A549 (cell line): ENCODE measurements at regions not wholly inside any gene's neighbourhood (a gene's known extent, or its start where the extent isn't known, plus 50 kb on each side); places are given as distances from the start of the nearest gene placed in this dataset.
A peak's percentile ranks its signal among the peaks of the same experiment; 100 is the strongest.

Source experiments
- ATAC-seq, 2 experiments: fragments of 200-7000 bp in 1 of 2; fragments of >200 bp in 1 of 2; cut with Nextera tagmentation in 1 of 2; cut with Tn5 transposase in 1 of 2; 3 replicates each; pipeline versions ENCODE4 v1.8.0 to v1.9.1; 2018 to 2020; ENCODE audit warnings: mild to moderate bottlenecking in 1 of 2, moderate library complexity in 1 of 2
- CTCF ChIA-PET: fragments of 300-600 bp; sonication (Branson Sonifier 250); formaldehyde crosslinking; extraction: SDS; loops from one replicate; lab custom pipeline; 2021; ENCODE audit warnings: antibody characterized with exemption, inconsistent platforms; lab: Yijun Ruan, JAX
- POLR2A ChIA-PET: fragments of 350-600 bp; formaldehyde crosslinking; extraction: SDS; loops from one replicate; lab custom pipeline; 2021; ENCODE audit warnings: antibody characterized with exemption, inconsistent platforms; lab: Yijun Ruan, JAX
- DNase-seq, 2 experiments: peaks; one replicate each; pipeline versions ENCODE4 v3.0.0 to v3.0.0-alpha.2; 2011 to 2016; ENCODE audit warnings: low read depth in 1 of 2, low spot score in 1 of 2
- FAIRE-seq: peaks from 2 replicates; lab custom pipeline; 2011; peaks lifted over from hg19 to GRCh38; lab: Jason Lieb, UNC
- H3K27ac ChIP-seq, 2 experiments: fragments of >200 bp; sonication (Bioruptor Twin); formaldehyde crosslinking; 3 replicates each; pipeline ENCODE4 v1.5.1; 2016 to 2017
- H3K4me1 ChIP-seq: fragments of >200 bp; sonication (Bioruptor Twin); formaldehyde crosslinking; 3 replicates; pipeline ENCODE4 v1.6.1; 2016
- H3K4me2 ChIP-seq: fragments of >200 bp; sonication (Bioruptor Twin); formaldehyde crosslinking; 3 replicates; pipeline ENCODE4 v1.6.1; 2016
- H3K4me3 ChIP-seq: fragments of >200 bp; sonication (Bioruptor Twin); formaldehyde crosslinking; 3 replicates; pipeline ENCODE4 v1.5.1; 2016
- H3K9me3 ChIP-seq: fragments of >200 bp; sonication (Bioruptor Twin); formaldehyde crosslinking; 3 replicates; pipeline ENCODE4 v1.6.1; 2016
- ATOH8 ChIP-seq: fragments of 250-450 bp; sonication (Bioruptor Pico); IDR thresholded peaks from 2 replicates; pipeline ENCODE4 v1.5.0; 2020; ENCODE audit warnings: low read depth, mild to moderate bottlenecking, moderate library complexity
- CEBPB ChIP-seq, 2 experiments: fragments of >200 bp in 1 of 2; sonication (Bioruptor Twin) in 1 of 2; formaldehyde crosslinking in 1 of 2; IDR thresholded peaks; 2 replicates each; pipeline ENCODE4 v1.6.1; 2012 to 2016
- CHD2 ChIP-seq: fragments of 150-350 bp; IDR thresholded peaks from 2 replicates; pipeline ENCODE4 v1.6.1; 2014; ENCODE audit warnings: low read length; ENCODE audit not compliant: partially characterized antibody
- ELK1 ChIP-seq: fragments of 150-350 bp; IDR thresholded peaks from 2 replicates; pipeline ENCODE4 v1.6.1; 2014; ENCODE audit warnings: low read depth, mild to moderate bottlenecking, low read length
- EP300 ChIP-seq, 2 experiments: fragments of >200 bp; sonication (Bioruptor Twin); formaldehyde crosslinking; IDR thresholded peaks; 2 replicates in 1 of 2; 3 replicates in 1 of 2; pipeline ENCODE4 v1.6.1; 2016 to 2017
- FOSB ChIP-seq: fragments of 250-450 bp; sonication (Bioruptor Pico); IDR thresholded peaks from 2 replicates; pipeline ENCODE4 v1.5.0; 2020; ENCODE audit warnings: mild to moderate bottlenecking, moderate library complexity
- FOSL2 ChIP-seq, 2 experiments: fragments of 450-650 bp in 1 of 2; fragments of >200 bp in 1 of 2; sonication (Bioruptor Twin) in 1 of 2; formaldehyde crosslinking; IDR thresholded peaks; 2 replicates each; pipeline versions ENCODE4 v1.5.0 to v1.6.1; 2016 to 2020; ENCODE audit warnings: mild to moderate bottlenecking in 1 of 2, moderate library complexity in 1 of 2
- HOXB13 ChIP-seq: fragments of 250-450 bp; sonication (Bioruptor Pico); IDR thresholded peaks from 2 replicates; pipeline ENCODE4 v1.5.0; 2020; ENCODE audit warnings: low read depth, mild to moderate bottlenecking, moderate library complexity
- KDM1A ChIP-seq: fragments of 200-600 bp; sonication (generic); IDR thresholded peaks from 2 replicates; pipeline ENCODE4 v1.6.1; 2016; ENCODE audit warnings: low read depth, mild to moderate bottlenecking
- MAFK ChIP-seq: fragments of 450-650 bp; IDR thresholded peaks from 2 replicates; pipeline ENCODE4 v1.6.1; 2014; ENCODE audit not compliant: partially characterized antibody
- MAZ ChIP-seq: fragments of 150-350 bp; IDR thresholded peaks from 2 replicates; pipeline ENCODE4 v1.6.1; 2014; ENCODE audit warnings: antibody characterized with exemption, low read depth, low read length, borderline replicate concordance
- NPAS2 ChIP-seq: fragments of 250-450 bp; sonication (Bioruptor Pico); IDR thresholded peaks from 2 replicates; pipeline ENCODE4 v1.8.0; 2022; ENCODE audit warnings: mild to moderate bottlenecking, moderate library complexity, borderline replicate concordance
- PBX3 ChIP-seq: IDR thresholded peaks from 2 replicates; pipeline ENCODE4 v1.6.1; 2012
- RAD21 ChIP-seq, 2 experiments: fragments of >200 bp in 1 of 2; sonication (Bioruptor Twin) in 1 of 2; formaldehyde crosslinking in 1 of 2; IDR thresholded peaks in 1 of 2; conservative IDR thresholded peaks in 1 of 2; 2 replicates in 1 of 2; 3 replicates in 1 of 2; pipeline ENCODE4 v1.6.1; 2012 to 2018; ENCODE audit warnings: inconsistent platforms in 1 of 2
- RFX5 ChIP-seq: fragments of 450-650 bp; IDR thresholded peaks from 2 replicates; pipeline ENCODE4 v1.7.1; 2014; ENCODE audit warnings: antibody characterized with exemption, mild to moderate bottlenecking, moderate library complexity
- SMC3 ChIP-seq: fragments of >200 bp; sonication (Bioruptor Twin); formaldehyde crosslinking; IDR thresholded peaks from 3 replicates; pipeline ENCODE4 v1.6.1; 2018; ENCODE audit warnings: inconsistent platforms
- TFCP2L1 ChIP-seq: fragments of 250-450 bp; sonication (Bioruptor Pico); IDR thresholded peaks from 2 replicates; pipeline ENCODE4 v1.5.0; 2021; ENCODE audit warnings: mild to moderate bottlenecking
- ZNF302 ChIP-seq: fragments of 250-450 bp; sonication (Bioruptor Pico); IDR thresholded peaks from 2 replicates; pipeline ENCODE4 v1.9.0; 2021; ENCODE audit warnings: inconsistent platforms, mild to moderate bottlenecking, moderate library complexity
- ZSCAN20 ChIP-seq: fragments of 250-450 bp; sonication (Bioruptor Pico); IDR thresholded peaks from 2 replicates; pipeline ENCODE4 v1.8.0; 2022; ENCODE audit warnings: mild to moderate bottlenecking, moderate library complexity
- WGBS: methylation state at CpG from one replicate; pipeline ENCODE4 v1.1.6; 2017; ENCODE audit errors: missing lambda C conversion rate; 5-methylcytosine and 5-hydroxymethylcytosine counted together
- TF ChIP-seq, protein P1 (sequence below): fragments of 450-650 bp; IDR thresholded peaks from 2 replicates; pipeline ENCODE4 v1.6.1; 2014; ENCODE audit warnings: antibody characterized with exemption
- TF ChIP-seq, protein P2 (sequence below): fragments of >200 bp; sonication (Bioruptor Twin); formaldehyde crosslinking; IDR thresholded peaks from 3 replicates; pipeline ENCODE4 v1.5.1; 2016

DNA sequence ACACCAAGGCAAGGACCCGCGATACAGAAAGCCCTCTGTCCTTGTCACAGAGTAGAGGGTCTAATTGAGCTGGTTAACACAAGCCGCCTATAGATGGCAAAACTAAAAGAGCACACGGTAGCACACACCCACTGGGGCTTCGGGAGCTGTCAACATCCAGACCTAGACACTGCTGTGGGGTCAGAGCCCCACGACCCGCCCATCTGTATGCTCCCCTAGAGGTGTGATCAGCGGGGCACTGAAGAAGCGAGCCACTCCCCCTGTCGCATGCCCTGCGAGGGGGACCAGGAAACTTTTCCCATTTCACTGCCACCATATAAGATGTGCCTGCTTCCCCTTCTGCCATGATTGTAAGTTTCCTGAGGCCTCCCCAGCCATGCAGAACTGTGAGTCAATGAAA is 1255.8 kb upstream of the CDH8 start:
- WGBS, result 57% methylated on average over 11 of the region's 11 CpGs
- Histone ChIP-seq H3K9me3 (no peaks in the 10 kb centered on the region), H3K27ac (no peak overlapping the region), H3K4me1 (no peaks in the 10 kb centered on the region), H3K4me2 (no peak overlapping the region), H3K4me3 (no peak overlapping the region)
- POLR2A ChIA-PET, result no interaction called here
- no peak for TF ChIP-seq MAFK
- TF ChIP-seq, protein P1, sequence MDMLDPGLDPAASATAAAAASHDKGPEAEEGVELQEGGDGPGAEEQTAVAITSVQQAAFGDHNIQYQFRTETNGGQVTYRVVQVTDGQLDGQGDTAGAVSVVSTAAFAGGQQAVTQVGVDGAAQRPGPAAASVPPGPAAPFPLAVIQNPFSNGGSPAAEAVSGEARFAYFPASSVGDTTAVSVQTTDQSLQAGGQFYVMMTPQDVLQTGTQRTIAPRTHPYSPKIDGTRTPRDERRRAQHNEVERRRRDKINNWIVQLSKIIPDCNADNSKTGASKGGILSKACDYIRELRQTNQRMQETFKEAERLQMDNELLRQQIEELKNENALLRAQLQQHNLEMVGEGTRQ, result no peak
- no peak for TF ChIP-seq ZSCAN20
- TF ChIP-seq ZNF302 (CRISPR knock-in tag), result no peak
- TF ChIP-seq KDM1A, result no peak
- TF ChIP-seq ATOH8, result no peak
- TF ChIP-seq SMC3, result no peak
- no peak for TF ChIP-seq CHD2
- TF ChIP-seq FOSB (CRISPR knock-in tag), result no peak
- no peak for TF ChIP-seq PBX3
- no peak for DNase-seq
- ATAC-seq, result no peak
- CTCF ChIA-PET, result no interaction called here
- FAIRE-seq, result no peak

GRCh38 chr16:63289834-63290460 is 1253.7 kb upstream of the CDH8 start:
- ATAC-seq, result peak in 1 of 2 experiments; percentile 81; a peak in 3 of 6 replicates
- ChIA-PET CTCF (interaction anchor here (0.7 to 1.9 kb wide), 7 partner anchors 9 to 1131 kb away, joined by 3 to 12 read pairs (median 3); no protein-coding TSS in a partner anchor), POLR2A (no interaction called here)
- WGBS, result 8% methylated on average over 16 of the region's 16 CpGs
- no peak overlapping the region for H3K4me3 ChIP-seq
- H3K27ac ChIP-seq, result no peak overlapping the region
- no peaks in the 10 kb centered on the region for H3K4me1 ChIP-seq
- DNase-seq, result peak; percentile 4 to 48
- FAIRE-seq, result no peak
- H3K4me2 ChIP-seq, result no peak overlapping the region
- H3K9me3 ChIP-seq, result no peaks in the 10 kb centered on the region
- TF ChIP-seq MAZ, result no peak
- TF ChIP-seq, protein P2, sequence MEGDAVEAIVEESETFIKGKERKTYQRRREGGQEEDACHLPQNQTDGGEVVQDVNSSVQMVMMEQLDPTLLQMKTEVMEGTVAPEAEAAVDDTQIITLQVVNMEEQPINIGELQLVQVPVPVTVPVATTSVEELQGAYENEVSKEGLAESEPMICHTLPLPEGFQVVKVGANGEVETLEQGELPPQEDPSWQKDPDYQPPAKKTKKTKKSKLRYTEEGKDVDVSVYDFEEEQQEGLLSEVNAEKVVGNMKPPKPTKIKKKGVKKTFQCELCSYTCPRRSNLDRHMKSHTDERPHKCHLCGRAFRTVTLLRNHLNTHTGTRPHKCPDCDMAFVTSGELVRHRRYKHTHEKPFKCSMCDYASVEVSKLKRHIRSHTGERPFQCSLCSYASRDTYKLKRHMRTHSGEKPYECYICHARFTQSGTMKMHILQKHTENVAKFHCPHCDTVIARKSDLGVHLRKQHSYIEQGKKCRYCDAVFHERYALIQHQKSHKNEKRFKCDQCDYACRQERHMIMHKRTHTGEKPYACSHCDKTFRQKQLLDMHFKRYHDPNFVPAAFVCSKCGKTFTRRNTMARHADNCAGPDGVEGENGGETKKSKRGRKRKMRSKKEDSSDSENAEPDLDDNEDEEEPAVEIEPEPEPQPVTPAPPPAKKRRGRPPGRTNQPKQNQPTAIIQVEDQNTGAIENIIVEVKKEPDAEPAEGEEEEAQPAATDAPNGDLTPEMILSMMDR, result peak; percentile 40
- TF ChIP-seq RAD21 (conservative IDR thresholded peaks at IDR 0.05 in 1 of 2, IDR thresholded peaks at IDR 0.05 in 1 of 2), result peak; percentile 60 to 70
- TF ChIP-seq SMC3, result peak; percentile 21; the same call in 1 of the 3 replicates

GRCh38 chr16:63287401-63287800 is 1251.2 kb upstream of the CDH8 start:
- FAIRE-seq, result no peak
- Histone ChIP-seq H3K9me3 (no peaks in the 10 kb centered on the region), H3K4me3 (no peak overlapping the region), H3K27ac (no peak overlapping the region), H3K4me2 (no peak overlapping the region), H3K4me1 (no peaks in the 10 kb centered on the region)
- no peak for DNase-seq
- TF ChIP-seq HOXB13 (CRISPR knock-in tag) (no peak), ZNF302 (CRISPR knock-in tag) (no peak), CEBPB (IDR thresholded peaks at IDR 0.05) (no peak), ELK1 (no peak), RFX5 (no peak), NPAS2 (no peak), CHD2 (no peak), FOSL2 (IDR thresholded peaks at IDR 0.05) (no peak), FOSL2 (CRISPR knock-in tag; IDR thresholded peaks at IDR 0.05) (no peak), TFCP2L1 (CRISPR knock-in tag) (no peak), EP300 (IDR thresholded peaks at IDR 0.05) (no peak)
- 13% methylated on average over 2 of the region's 2 CpGs for WGBS
- POLR2A ChIA-PET, result no interaction called here
- ATAC-seq, result no peak
- CTCF ChIA-PET, result no interaction called here
